Heart left ventricle (tissue), 16 donors: ENCODE measurements at regions not wholly inside any gene's neighbourhood (a gene's known extent, or its start where the extent isn't known, plus 50 kb on each side); places are given as distances from the start of the nearest gene placed in this dataset.
"Not testable (repeated sequence)": the region's sequence is repeated elsewhere in the genome, so short reads cannot be mapped to it uniquely, and the experiment has no call there.

Experiments used
- ATAC-seq, 4 donors: fragments of 200-7000 bp; cut with Tn5 transposase; one replicate each; pipeline ENCODE4 v1.9.1; 2020 to 2022; ENCODE audit warnings: moderate library complexity in 4 of 4, mild to moderate bottlenecking in 3 of 4, moderate number of reproducible peaks in 1 of 4
- DNase-seq, 5 donors: peaks; one replicate each; pipeline ENCODE4 v3.0.0-alpha.2; 2020
- H3K27ac ChIP-seq, 12 donors: fragments of 200-600 bp; sonication (generic) in 4 of 12; one replicate each; pipeline versions ENCODE4 v1.5.0 to v1.8.0; 2016 to 2022; ENCODE audit warnings: mild to moderate bottlenecking in 2 of 12
- H3K27me3 ChIP-seq, 9 donors: fragments of 200-600 bp; sonication (generic) in 2 of 9; one replicate each; pipeline versions ENCODE4 v1.5.1 to v1.8.0; 2016 to 2022; ENCODE audit warnings: mild to moderate bottlenecking in 3 of 9
- H3K36me3 ChIP-seq, 9 donors: fragments of 200-600 bp; sonication (generic) in 2 of 9; one replicate each; pipeline versions ENCODE4 v1.5.0 to v1.8.0; 2018 to 2022; ENCODE audit warnings: mild to moderate bottlenecking in 2 of 9
- H3K4me1 ChIP-seq, 12 donors: fragments of 200-600 bp; sonication (generic) in 4 of 12; one replicate each; pipeline versions ENCODE4 v1.5.0 to v1.8.0; 2016 to 2022; ENCODE audit warnings: mild to moderate bottlenecking in 3 of 12
- H3K4me3 ChIP-seq, 12 donors: fragments of 200-600 bp; sonication (generic) in 4 of 12; one replicate each; pipeline versions ENCODE4 v1.5.0 to v1.8.0; 2017 to 2022; ENCODE audit warnings: mild to moderate bottlenecking in 9 of 12, moderate library complexity in 4 of 12
- H3K9me3 ChIP-seq, 12 donors: fragments of 200-600 bp; sonication (generic) in 4 of 12; one replicate each; pipeline versions ENCODE4 v1.5.0 to v1.8.0; 2016 to 2022; ENCODE audit warnings: mild to moderate bottlenecking in 1 of 12
- CTCF ChIP-seq, 12 donors: fragments of 200-600 bp; sonication (generic) in 4 of 12; IDR thresholded peaks; one replicate each; pipeline versions ENCODE4 v1.5.0 to v1.8.0; 2018 to 2022; ENCODE audit warnings: antibody characterized with exemption in 12 of 12, mild to moderate bottlenecking in 5 of 12
- POLR2A ChIP-seq, 2 donors: fragments of 450-650 bp; IDR thresholded peaks; one replicate each; pipeline ENCODE4 v1.6.1; 2017; ENCODE audit warnings: antibody characterized with exemption in 2 of 2, mild to moderate bottlenecking in 2 of 2, moderate library complexity in 2 of 2
- WGBS, 4 donors: extraction: QIAGEN DNeasy Blood & Tissue Kit in 2 of 4; methylation state at CpG; one replicate each; pipeline versions ENCODE4 v1.1.5 to v1.1.7; 2013 to 2018; 5-methylcytosine and 5-hydroxymethylcytosine counted together
- intact Hi-C, 10 donors: fragments of 100-400 bp; cut with DNase I; formaldehyde crosslinking; loops; one replicate each; pipeline versions ENCODE4 v1.11.1 to v1.14.2; 2022
- donor health status: ischemic (EF 13 %, LVEDD 7.1; RV severe dilation, severe dysfunction).
- donor health status: healthy with polysubstance abuse.
- donor health status: DM: no; HTN: yes; CAD: no.
- donor health status: DM: no; HTN: no; CAD: no.
- donor health status: ischemic (EF 25% LVEDD 6.9; RV normal size, moderate dysfunction).
- donor health status: ischemic (EF 25% LVEDD 5.7; RV mildly dilated, moderate dysfunction).
- donor health status: healthy.
- donor health status: DM: yes; HTN: yes; CAD: no.
- donor health status: ischemic (EF 35%, LVEDD 5.7; RV mildly dilated, moderate dysfunction).
- donor health status: nonischemic (EF 11% LVEDD 7.7; RV severe dilation, severe dysfunction).
- donor health status: DM: yes; HTN: yes; CAD: no.
- donor health status: PGD.
- donor health status: ischemic (EF 29% LVEDD 5.4; RV normal size, mild dysfunction).
- donor health status: nonischemic (EF 23%, LVEDD 6.1; RV moderate dilation, normal function).

- peaks cover 0 to 7% (median 0%) of the 10 kb centered on the region in 12 donors for H3K9me3 ChIP-seq
- no peak overlapping the region for H3K4me3 ChIP-seq
- H3K27me3 ChIP-seq, result no peaks in the 10 kb centered on the region
- no peak for TF ChIP-seq POLR2A (IDR thresholded peaks at IDR 0.05)
- TF ChIP-seq CTCF (IDR thresholded peaks at IDR 0.05), result peak in 8 of 12 donors; percentile 13 to 52 (median 30)
- H3K27ac ChIP-seq, result no peak overlapping the region
- DNase-seq (no peak), ATAC-seq (no peak)
- H3K4me1 ChIP-seq, result no peaks in the 10 kb centered on the region
- no peaks in the 10 kb centered on the region for H3K36me3 ChIP-seq
- 15 to 18% (median 17%) methylated on average over 3 of the region's 3 CpGs for WGBS, 4 donors
- intact Hi-C loops, result no loop called here
These were observed 744.0 kb upstream of the SGO1 start for GRCh38 chr3:20930034-20930433.

GRCh38 chr3:20924646-20925385, 738.8 kb upstream of the SGO1 start:
- Histone ChIP-seq H3K4me3 (no peak overlapping the region), H3K27ac (no peak overlapping the region), H3K36me3 (no peaks in the 10 kb centered on the region), H3K9me3 (peaks cover 0 to 11% (median 0%) of the 10 kb centered on the region in 12 donors), H3K4me1 (no peaks in the 10 kb centered on the region), H3K27me3 (no peaks in the 10 kb centered on the region)
- DNase-seq (no peak), ATAC-seq (no peak)
- intact Hi-C loops, result no loop called here
- no peak for TF ChIP-seq CTCF (IDR thresholded peaks at IDR 0.05)
- TF ChIP-seq POLR2A (IDR thresholded peaks at IDR 0.05), result no peak
- WGBS, 4 donors, result 60 to 80% (median 71%) methylated on average over 5 of the region's 5 CpGs

- WGBS, 4 donors, result 92 to 97% (median 95%) methylated on average over 5 of the region's 5 CpGs
These were observed 735.1 kb upstream of the SGO1 start for GRCh38 chr3:20921112-20921511.

GRCh38 chr3:20916951-20917606, 731.1 kb upstream of the SGO1 start:
- ATAC-seq (no peak), DNase-seq (no peak)
- intact Hi-C loops, result no loop called here

More at GRCh38 chr3:20921112-20921511, 735.1 kb upstream of the SGO1 start:
- intact Hi-C loops, ATAC-seq, H3K27ac ChIP-seq, H3K36me3 ChIP-seq, H3K4me3 ChIP-seq, DNase-seq, H3K27me3 ChIP-seq, H3K4me1 ChIP-seq: not testable (repeated sequence)
- peaks cover 0 to 30% (median 4%) of the 10 kb centered on the region in 12 donors for H3K9me3 ChIP-seq

More at GRCh38 chr3:20916951-20917606, 731.1 kb upstream of the SGO1 start:
- Histone ChIP-seq H3K27ac (no peak overlapping the region), H3K4me3 (no peak overlapping the region), H3K27me3 (no peaks in the 10 kb centered on the region), H3K36me3 (no peaks in the 10 kb centered on the region), H3K9me3 (peaks cover 0 to 26% (median 4%) of the 10 kb centered on the region in 12 donors), H3K4me1 (no peaks in the 10 kb centered on the region)
- WGBS, 4 donors, result 55 to 65% (median 61%) methylated on average over 5 to 6 of the region's 6 CpGs
- no peak for TF ChIP-seq POLR2A (IDR thresholded peaks at IDR 0.05)
- no peak for TF ChIP-seq CTCF (IDR thresholded peaks at IDR 0.05)
